OCI-M2 (cell line): ENCODE measurements at regions not wholly inside any gene's neighbourhood (a gene's known extent, or its start where the extent isn't known, plus 50 kb on each side); places are given as distances from the start of the nearest gene placed in this dataset.

ENCODE experiments used
- DNase-seq: peaks from one replicate; lab custom pipeline; 2025; ENCODE audit not compliant: unreplicated experiment; lab: John Stamatoyannopoulos, UW

- DNase-seq, result no peak
These were observed 62.3 kb upstream of the CTBP2 start for GRCh38 chr10:125222515-125223308.

- DNase-seq, result no peak
These were observed 61.4 kb upstream of the CTBP2 start for GRCh38 chr10:125221716-125222115.

DNA sequence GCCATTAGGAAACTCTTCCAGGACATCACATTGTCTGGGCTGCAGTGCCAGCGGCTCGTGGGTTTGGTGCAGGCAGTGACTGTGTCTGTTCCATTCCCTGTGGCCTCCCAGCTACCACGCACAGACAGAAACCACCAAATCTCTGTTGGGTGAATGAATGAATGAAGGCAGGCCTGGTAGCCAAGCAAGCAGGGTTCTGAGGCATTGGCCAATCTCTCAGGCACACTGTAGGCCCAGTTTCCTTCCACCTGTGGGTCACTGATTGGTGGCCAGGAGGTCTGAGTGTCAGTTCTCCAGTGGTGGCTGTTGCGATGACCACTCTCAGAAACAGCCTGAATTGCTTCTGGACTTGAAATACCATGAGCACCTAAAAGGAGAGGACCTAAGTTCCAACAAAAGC lies 59.4 kb upstream of the CTBP2 start:
- no peak for DNase-seq

- DNase-seq, result no peak
These were observed 58.6 kb upstream of the CTBP2 start for GRCh38 chr10:125218967-125219366.

DNA sequence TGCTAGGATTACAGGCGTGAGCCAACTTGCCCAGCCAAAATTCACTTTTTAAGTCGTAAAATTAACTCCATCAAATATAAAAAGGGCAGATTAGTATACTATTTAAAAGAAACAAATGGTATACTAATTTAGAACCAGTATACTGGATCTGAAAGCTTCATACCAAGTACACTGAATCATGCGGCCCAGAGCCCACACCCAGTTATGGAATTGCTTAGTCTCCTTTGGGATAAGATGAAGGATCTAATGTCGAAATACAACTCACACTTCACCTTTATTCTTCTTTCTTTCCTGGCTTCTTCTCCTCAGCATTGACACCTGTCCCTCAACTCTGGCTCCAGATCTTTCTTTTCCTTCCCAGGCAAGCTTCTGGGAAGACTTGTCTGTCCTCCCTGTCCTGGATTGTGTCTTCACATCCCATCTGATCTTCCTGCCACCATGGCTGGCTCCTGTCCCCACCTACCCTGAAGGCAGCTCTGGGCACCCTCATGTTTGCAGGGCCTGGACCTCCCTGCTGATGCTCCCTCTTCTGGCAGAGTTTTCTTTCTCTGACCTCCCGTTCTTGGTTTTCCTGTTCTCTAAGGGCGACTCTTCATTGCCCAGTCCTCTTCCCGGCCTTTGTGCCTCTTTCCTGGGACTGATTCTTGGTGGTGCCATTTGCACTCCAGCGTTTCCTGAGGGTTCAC lies 57.8 kb upstream of the CTBP2 start:
- DNase-seq, result no peak

DNA sequence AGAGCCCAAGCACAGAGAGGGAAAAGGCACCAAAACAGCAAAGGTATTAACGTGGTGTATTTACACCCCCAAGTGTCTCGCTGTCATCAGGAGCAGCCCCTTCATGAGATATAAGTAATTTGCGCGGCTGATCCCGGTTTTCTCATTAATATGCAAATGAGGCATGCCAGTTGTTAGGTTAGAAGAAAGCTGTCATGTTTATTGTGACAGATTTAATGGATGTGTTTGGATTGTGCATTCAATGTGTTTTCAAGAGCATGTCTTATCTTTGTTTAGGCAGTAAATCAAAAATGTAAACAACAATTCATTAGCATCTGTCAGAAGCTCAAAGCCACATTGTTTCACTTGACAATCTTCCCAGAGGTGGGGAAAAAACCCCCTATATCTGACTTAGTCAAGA lies 56.5 kb upstream of the CTBP2 start:
- DNase-seq, result no peak

DNA sequence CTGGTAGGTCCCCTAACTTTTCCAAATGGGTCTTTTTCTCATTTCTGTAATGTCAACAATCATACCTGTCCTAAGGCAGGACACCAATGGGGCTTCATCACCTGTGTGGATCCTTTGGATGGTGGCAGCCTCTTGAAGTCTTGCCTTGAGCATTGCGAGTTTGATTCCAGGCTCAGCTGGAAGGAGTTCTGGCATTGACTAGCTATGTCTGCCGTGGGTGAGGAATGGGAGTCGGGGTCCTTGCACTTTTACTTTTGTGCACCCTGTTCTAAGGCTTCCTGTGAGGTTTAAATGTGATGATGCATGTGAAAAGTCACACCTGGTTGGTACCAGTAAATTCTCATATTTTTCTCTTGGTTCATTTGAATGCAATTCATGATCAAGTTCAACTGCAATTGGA lies 55.9 kb upstream of the CTBP2 start:
- no peak for DNase-seq

- DNase-seq, result no peak
These were observed 53.9 kb upstream of the CTBP2 start for GRCh38 chr10:125214283-125214570.

GRCh38 chr10:125213541-125214282 lies 53.3 kb upstream of the CTBP2 start:
- DNase-seq, result no peak

DNA sequence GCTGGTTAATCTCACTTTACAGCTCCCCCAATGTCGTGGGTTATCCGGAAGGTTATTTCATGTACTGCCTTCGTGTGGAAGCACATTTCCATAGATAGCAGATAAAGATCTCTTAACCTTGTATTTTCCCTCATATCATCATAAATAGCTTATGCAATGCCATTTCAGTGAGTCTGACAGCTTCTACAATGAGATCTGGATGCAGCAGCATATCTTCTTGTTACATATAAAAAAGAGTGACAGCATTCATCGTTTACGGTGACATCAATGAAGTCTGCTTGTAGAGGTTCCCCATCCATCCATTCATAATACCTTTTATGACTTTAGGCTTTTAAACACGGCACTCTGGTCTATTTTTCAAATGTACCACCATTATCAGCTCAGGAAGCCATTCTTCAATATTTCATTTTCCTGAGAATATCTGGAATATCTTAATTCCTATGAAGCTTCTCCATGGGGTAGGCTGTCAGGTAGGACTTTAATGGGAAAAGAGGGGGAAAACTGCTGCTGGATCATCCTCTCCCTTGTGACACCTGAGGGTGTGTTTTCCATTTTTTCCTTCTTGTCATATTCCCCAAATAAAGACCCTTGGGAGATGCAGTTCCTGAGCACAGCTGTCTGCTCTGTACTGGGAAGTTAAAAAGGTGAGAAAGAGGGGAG lies 51.9 kb upstream of the CTBP2 start:
- no peak for DNase-seq
